ENCODE measurements at regions not wholly inside any gene's neighbourhood (a gene's known extent, or its start where the extent isn't known, plus 50 kb on each side); places are given as distances from the start of the nearest gene placed in this dataset.
"Not testable (repeated sequence)": the region's sequence is repeated elsewhere in the genome, so short reads cannot be mapped to it uniquely, and the experiment has no call there.

GRCh38 chrX:41009850-41010846, 75.1 kb upstream of the USP9X start:
- DNase-seq, result peak; percentile 42

GRCh38 chrX:41014776-41015360, 70.4 kb upstream of the USP9X start:
- DNase-seq, result no peak

- not testable (repeated sequence) for DNase-seq
Measured at GRCh38 chrX:41017785-41018184, 67.5 kb upstream of the USP9X start.

DNA sequence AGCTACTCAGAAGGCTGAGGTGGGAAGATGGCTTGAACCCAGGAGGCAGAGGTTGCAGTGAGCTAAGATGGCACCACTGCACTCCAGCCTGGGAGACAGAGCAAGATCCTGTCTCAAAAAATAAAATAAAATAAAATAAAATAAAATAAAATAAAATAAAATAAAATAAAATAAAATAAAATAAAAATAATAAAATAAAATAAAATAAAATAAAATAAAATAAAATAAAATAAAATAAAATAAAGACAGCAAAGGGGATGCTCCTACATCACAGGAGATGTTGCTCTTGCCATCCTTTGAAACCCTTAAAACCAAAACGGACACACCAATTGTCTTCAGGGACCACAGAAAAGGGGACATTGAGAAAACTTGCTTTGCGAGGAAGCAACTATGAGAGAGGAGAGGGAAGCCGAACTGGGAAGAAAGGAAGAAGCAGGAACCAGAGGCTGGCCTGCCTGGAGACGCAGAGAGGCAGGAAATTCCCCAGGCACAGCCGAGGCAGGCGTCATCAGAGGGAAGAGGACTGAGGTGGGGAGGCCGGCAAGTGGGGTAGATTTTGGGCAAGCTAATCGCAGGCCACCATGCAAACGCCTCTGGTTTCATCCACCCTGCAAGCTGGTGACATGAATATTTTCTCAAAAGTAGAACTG, 66.7 kb upstream of the USP9X start:
- not testable (repeated sequence) for DNase-seq

DNA sequence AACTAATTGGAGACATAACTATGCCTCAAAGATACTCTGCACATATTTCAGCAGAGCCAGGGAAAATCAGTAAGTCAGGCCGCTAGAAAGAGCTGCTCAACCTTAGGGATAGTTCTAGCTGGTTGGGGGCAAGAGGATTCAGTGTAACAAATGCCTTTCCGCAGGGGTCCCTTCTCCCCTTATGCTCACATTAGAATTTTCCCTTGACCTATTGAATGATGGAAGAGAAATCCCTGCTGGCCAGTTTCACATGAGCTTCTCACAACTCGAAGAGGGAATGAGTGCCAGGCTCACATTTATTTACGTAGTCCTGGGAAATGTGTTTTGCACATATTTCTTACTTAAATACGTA, 66.2 kb upstream of the USP9X start:
- no peak for DNase-seq

GRCh38 chrX:41022566-41022965, 62.7 kb upstream of the USP9X start:
- no peak for DNase-seq

DNA sequence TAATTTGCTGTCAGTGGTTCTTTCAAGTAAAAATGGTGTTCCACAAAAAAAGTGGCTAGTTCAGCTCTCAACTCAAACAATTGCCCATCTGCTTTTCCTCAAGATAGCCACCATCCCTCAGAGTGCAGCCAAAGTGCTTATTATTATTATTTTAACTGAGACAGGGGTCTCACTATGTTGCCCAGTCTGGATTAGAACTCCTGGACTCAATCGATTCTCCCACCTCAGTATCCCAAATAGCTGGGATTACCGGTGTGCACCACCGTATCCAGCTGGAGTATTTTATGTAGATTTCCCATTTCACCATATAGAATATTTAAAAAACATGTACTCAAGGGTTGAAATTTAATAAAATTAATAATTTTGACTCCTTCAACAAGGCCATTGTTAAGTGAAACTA, 62.1 kb upstream of the USP9X start:
- DNase-seq, result no peak

- not testable (repeated sequence) for DNase-seq
Measured at GRCh38 chrX:41024335-41024734, 60.9 kb upstream of the USP9X start.

DNA sequence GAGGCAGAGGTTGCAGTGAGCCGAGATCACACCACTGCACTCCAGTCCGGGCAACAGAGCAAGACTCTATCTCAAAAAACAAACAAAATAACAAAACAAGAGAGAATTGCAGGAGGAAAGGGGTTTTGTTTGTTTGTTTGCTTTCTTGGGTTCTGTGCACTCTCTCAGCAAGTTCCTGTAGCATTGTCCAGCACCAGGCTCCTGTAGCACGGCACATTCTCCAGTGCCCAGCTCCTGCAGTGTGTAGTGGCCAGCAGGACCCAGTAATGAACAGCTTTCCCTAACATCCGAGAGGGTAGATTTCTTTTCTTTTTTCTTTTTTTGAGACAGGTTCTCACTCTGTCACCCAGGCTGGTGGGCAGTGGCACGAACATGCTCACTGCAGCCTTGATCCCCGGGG, 60.5 kb upstream of the USP9X start:
- DNase-seq, result no peak

GRCh38 chrX:41025926-41026701, 59.1 kb upstream of the USP9X start:
- no peak for DNase-seq

- no peak for DNase-seq
Measured at GRCh38 chrX:41026702-41027078, 58.6 kb upstream of the USP9X start.

DNA sequence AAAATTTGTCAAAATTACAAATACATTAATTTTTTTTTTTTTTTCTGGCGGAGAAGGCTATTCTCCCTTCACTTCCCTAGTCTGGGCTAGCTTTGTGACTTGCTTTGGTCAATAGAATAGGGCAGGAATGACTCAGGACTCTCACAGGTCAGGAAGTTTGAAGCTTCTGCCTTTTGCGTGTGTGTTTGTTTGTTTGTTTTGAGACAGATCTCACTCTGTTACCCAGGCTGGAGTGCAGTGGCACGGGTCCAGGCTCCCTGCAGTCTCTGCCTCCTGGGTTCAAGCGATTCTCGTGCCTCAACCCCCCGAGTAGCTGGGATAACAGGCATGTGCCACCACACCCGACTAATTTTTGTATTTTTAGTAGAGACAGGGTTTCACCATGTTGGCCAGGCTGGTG, 55.9 kb upstream of the USP9X start:
- no peak for DNase-seq

- no peak for DNase-seq
Measured at GRCh38 chrX:41031256-41031967, 53.8 kb upstream of the USP9X start.

DNA sequence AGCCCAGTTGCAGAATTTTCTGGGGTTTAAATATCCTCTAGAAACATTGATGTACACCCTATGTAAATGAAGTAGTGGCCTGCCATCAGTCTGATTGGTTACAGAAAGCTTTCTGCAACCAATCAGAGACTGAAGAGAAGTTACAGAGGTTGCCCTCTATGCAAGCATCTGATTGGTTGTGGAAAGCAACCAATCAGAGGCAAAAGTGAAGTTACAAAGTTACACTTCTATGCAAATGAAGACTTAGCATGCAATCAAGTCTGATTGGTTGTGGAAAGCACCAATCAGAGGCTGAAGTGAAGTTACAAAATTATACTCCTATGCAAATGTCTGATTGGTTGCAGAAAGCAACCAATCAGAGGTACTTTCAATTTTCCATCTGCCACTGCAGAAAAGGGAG, 51.9 kb upstream of the USP9X start:
- DNase-seq, result no peak

DNA sequence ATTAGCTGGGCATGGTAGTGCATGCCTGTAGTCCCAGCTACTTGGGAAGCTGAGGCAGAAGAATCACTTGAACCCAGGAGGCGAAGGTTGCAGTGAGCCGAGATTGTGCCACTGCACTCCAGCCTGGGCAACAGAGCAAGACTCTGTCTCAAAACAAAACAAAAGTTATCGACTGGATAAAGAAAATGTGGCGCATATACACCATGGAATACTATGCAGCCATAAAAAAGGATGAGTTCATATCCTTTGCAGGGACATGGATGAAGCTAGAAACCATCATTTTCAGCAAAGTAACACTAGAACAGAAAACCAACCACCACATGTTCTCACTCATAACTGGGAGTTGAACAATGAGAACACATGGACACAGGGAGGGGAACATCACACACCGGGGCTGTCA, 50.3 kb upstream of the USP9X start:
- DNase-seq, result not testable (repeated sequence)
